IPS-NIHi11 (cell line): ENCODE measurements at regions not wholly inside any gene's neighbourhood (a gene's known extent, or its start where the extent isn't known, plus 50 kb on each side); places are given as distances from the start of the nearest gene placed in this dataset.
"Not testable (repeated sequence)": the region's sequence is repeated elsewhere in the genome, so short reads cannot be mapped to it uniquely, and the experiment has no call there.

Source experiments
- DNase-seq: peaks from one replicate; pipeline ENCODE4 v3.0.0; 2012; ENCODE audit warnings: mixed read lengths, low spot score

GRCh38 chr3:25895443-25895842, 105.6 kb downstream of the OXSM start:
- no peak for DNase-seq

- peak; percentile 63 for DNase-seq
Measured at GRCh38 chr3:25897019-25897418, 107.1 kb downstream of the OXSM start.

GRCh38 chr3:25899352-25900101, 109.6 kb downstream of the OXSM start:
- no peak for DNase-seq

- DNase-seq = no peak
Measured at GRCh38 chr3:25900161-25900560, 110.3 kb downstream of the OXSM start.

- no peak for DNase-seq
Measured at GRCh38 chr3:25901796-25902195, 111.9 kb downstream of the OXSM start.

GRCh38 chr3:25902586-25902985, 112.7 kb downstream of the OXSM start:
- DNase-seq = no peak

- no peak for DNase-seq
Measured at GRCh38 chr3:25903371-25904129, 113.7 kb downstream of the OXSM start.

GRCh38 chr3:25904206-25904605, 114.3 kb downstream of the OXSM start:
- no peak for DNase-seq

GRCh38 chr3:25906132-25906906, 116.4 kb downstream of the OXSM start:
- DNase-seq = no peak

GRCh38 chr3:25907081-25907480, 117.2 kb downstream of the OXSM start:
- no peak for DNase-seq

GRCh38 chr3:25910105-25910504, 120.2 kb downstream of the OXSM start:
- DNase-seq = no peak

GRCh38 chr3:25910997-25911396, 121.1 kb downstream of the OXSM start:
- DNase-seq = peak; percentile 49

- DNase-seq = no peak
Measured at GRCh38 chr3:25911525-25912295, 121.8 kb downstream of the OXSM start.

GRCh38 chr3:25913179-25913578, 123.3 kb downstream of the OXSM start:
- DNase-seq = no peak

- DNase-seq = no peak
Measured at GRCh38 chr3:25915673-25916072, 125.8 kb downstream of the OXSM start.

GRCh38 chr3:25916321-25916720, 126.4 kb downstream of the OXSM start:
- no peak for DNase-seq

GRCh38 chr3:25931967-25932366, 142.1 kb downstream of the OXSM start:
- DNase-seq = not testable (repeated sequence)

- no peak for DNase-seq
Measured at GRCh38 chr3:25938566-25939325, 148.9 kb downstream of the OXSM start.

- DNase-seq = no peak
Measured at GRCh38 chr3:25940935-25941334, 151.0 kb downstream of the OXSM start.

- no peak for DNase-seq
Measured at GRCh38 chr3:25944329-25944728, 154.4 kb downstream of the OXSM start.

- no peak for DNase-seq
Measured at GRCh38 chr3:25945366-25945765, 155.5 kb downstream of the OXSM start.
